Parathyroid adenoma (tissue), 2 donors: ENCODE measurements at regions not wholly inside any gene's neighbourhood (a gene's known extent, or its start where the extent isn't known, plus 50 kb on each side); places are given as distances from the start of the nearest gene placed in this dataset.

Source experiments
- H2AFZ ChIP-seq: fragments of 300-600 bp; sonication (generic); one replicate; pipeline ENCODE4 v1.7.0; 2017; ENCODE audit warnings: antibody characterized with exemption, mild to moderate bottlenecking
- H3K27ac ChIP-seq: fragments of 300-600 bp; sonication (generic); one replicate; pipeline ENCODE4 v1.7.0; 2017
- H3K27me3 ChIP-seq: fragments of 300-600 bp; sonication (generic); one replicate; pipeline ENCODE4 v1.7.0; 2017; ENCODE audit warnings: low read length; ENCODE audit not compliant: control insufficient read depth, insufficient read depth
- H3K36me3 ChIP-seq: fragments of 300-600 bp; sonication (generic); one replicate; pipeline ENCODE4 v1.7.0; 2017; ENCODE audit warnings: low read length; ENCODE audit not compliant: control insufficient read depth, insufficient read depth
- H3K4me1 ChIP-seq: fragments of 300-600 bp; sonication (generic); one replicate; pipeline ENCODE4 v1.7.0; 2017; ENCODE audit warnings: control low read depth
- H3K4me2 ChIP-seq: fragments of 300-600 bp; sonication (generic); one replicate; pipeline ENCODE4 v1.7.0; 2017; ENCODE audit warnings: low read length
- H3K4me3 ChIP-seq: fragments of 300-600 bp; sonication (generic); one replicate; pipeline ENCODE4 v1.7.0; 2017; ENCODE audit warnings: low read depth, low read length
- H3K79me2 ChIP-seq: fragments of 300-600 bp; sonication (generic); one replicate; pipeline ENCODE4 v1.7.0; 2017; ENCODE audit warnings: control low read depth
- H3K9ac ChIP-seq: fragments of 300-600 bp; sonication (generic); one replicate; pipeline ENCODE4 v1.7.0; 2017; ENCODE audit warnings: mild to moderate bottlenecking
- H3K9me3 ChIP-seq: fragments of 300-600 bp; sonication (generic); one replicate; pipeline ENCODE4 v1.7.0; 2017; ENCODE audit warnings: low read length; ENCODE audit not compliant: control insufficient read depth
- CTCF ChIP-seq: fragments of 300-600 bp; sonication (generic); IDR thresholded peaks from one replicate; pipeline ENCODE4 v1.7.0; 2017; ENCODE audit warnings: antibody characterized with exemption, mild to moderate bottlenecking
- donor health status: primary hyperparathyroidism.

- Histone ChIP-seq H2AFZ (no peak overlapping the region), H3K4me2 (no peak overlapping the region), H3K27ac (no peak overlapping the region), H3K9ac (no peak overlapping the region), H3K27me3 (no peaks in the 10 kb centered on the region), H3K36me3 (no peaks in the 10 kb centered on the region), H3K79me2 (no peaks in the 10 kb centered on the region), H3K4me1 (no peaks in the 10 kb centered on the region), H3K4me3 (no peak overlapping the region), H3K9me3 (no peaks in the 10 kb centered on the region)
- TF ChIP-seq CTCF = no peak
Observed at GRCh38 chr4:66235876-66236275, 565.6 kb upstream of the EPHA5 start.

- Histone ChIP-seq H2AFZ (no peak overlapping the region), H3K27ac (no peak overlapping the region), H3K27me3 (no peaks in the 10 kb centered on the region), H3K4me2 (no peak overlapping the region), H3K36me3 (no peaks in the 10 kb centered on the region), H3K79me2 (no peaks in the 10 kb centered on the region), H3K4me3 (no peak overlapping the region), H3K9me3 (no peaks in the 10 kb centered on the region), H3K4me1 (no peaks in the 10 kb centered on the region), H3K9ac (no peak overlapping the region)
- TF ChIP-seq CTCF = no peak
Observed at GRCh38 chr4:66229885-66230284, 559.6 kb upstream of the EPHA5 start.

GRCh38 chr4:66225539-66225938 lies 555.2 kb upstream of the EPHA5 start:
- no peak for TF ChIP-seq CTCF
- Histone ChIP-seq H2AFZ (no peak overlapping the region), H3K27me3 (no peaks in the 10 kb centered on the region), H3K27ac (no peak overlapping the region), H3K9ac (no peak overlapping the region), H3K4me2 (no peak overlapping the region), H3K4me1 (no peaks in the 10 kb centered on the region), H3K36me3 (no peaks in the 10 kb centered on the region), H3K79me2 (no peaks in the 10 kb centered on the region), H3K4me3 (no peak overlapping the region), H3K9me3 (no peaks in the 10 kb centered on the region)

GRCh38 chr4:66223068-66223703 lies 552.9 kb upstream of the EPHA5 start:
- Histone ChIP-seq H2AFZ (no peak overlapping the region), H3K36me3 (no peaks in the 10 kb centered on the region), H3K27me3 (no peaks in the 10 kb centered on the region), H3K9me3 (no peaks in the 10 kb centered on the region), H3K9ac (no peak overlapping the region), H3K27ac (no peak overlapping the region), H3K79me2 (no peaks in the 10 kb centered on the region), H3K4me3 (no peak overlapping the region), H3K4me2 (no peak overlapping the region), H3K4me1 (no peaks in the 10 kb centered on the region)
- TF ChIP-seq CTCF = no peak

- no peak for TF ChIP-seq CTCF
- Histone ChIP-seq H3K4me2 (no peak overlapping the region), H3K4me1 (no peaks in the 10 kb centered on the region), H3K9ac (no peak overlapping the region), H3K9me3 (no peaks in the 10 kb centered on the region), H3K27ac (no peak overlapping the region), H3K36me3 (no peaks in the 10 kb centered on the region), H3K4me3 (no peak overlapping the region), H2AFZ (no peak overlapping the region), H3K27me3 (no peaks in the 10 kb centered on the region), H3K79me2 (no peaks in the 10 kb centered on the region)
Observed at GRCh38 chr4:66219401-66219800, 549.1 kb upstream of the EPHA5 start.
